ENCODE measurements at regions not wholly inside any gene's neighbourhood (a gene's known extent, or its start where the extent isn't known, plus 50 kb on each side); places are given as distances from the start of the nearest gene placed in this dataset.
"Not testable (repeated sequence)": the region's sequence is repeated elsewhere in the genome, so short reads cannot be mapped to it uniquely, and the experiment has no call there.

DNA sequence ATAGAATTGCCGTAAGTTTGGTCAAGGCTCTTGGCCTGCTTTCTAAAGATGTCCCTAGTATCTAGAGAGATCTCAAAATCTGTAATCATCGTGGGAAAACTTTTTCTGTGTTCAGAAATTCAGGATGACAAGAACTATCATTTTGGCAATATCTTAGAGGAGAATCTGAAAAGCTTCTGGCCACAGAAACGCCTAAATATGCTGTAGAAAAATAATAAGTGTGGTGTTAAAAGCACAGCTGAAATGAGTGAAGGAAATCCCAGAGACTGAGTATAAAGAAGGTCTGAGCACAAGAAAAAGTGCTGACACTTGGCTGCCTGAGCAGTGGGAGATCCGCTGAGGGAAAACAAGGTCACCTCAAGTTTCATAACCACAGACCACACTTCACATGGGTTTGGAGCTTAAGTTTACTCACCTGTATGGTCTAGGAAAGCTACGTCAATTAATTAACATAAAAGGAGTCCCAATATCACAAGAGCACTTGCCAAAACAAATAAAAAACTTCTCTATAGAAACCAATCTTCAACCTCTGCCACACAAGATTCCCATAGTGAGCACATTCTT lies 235.2 kb upstream of the IRF2BP2 start:
- DNase-seq (ENCODE audit: low read depth), result peak; percentile 58

DNA sequence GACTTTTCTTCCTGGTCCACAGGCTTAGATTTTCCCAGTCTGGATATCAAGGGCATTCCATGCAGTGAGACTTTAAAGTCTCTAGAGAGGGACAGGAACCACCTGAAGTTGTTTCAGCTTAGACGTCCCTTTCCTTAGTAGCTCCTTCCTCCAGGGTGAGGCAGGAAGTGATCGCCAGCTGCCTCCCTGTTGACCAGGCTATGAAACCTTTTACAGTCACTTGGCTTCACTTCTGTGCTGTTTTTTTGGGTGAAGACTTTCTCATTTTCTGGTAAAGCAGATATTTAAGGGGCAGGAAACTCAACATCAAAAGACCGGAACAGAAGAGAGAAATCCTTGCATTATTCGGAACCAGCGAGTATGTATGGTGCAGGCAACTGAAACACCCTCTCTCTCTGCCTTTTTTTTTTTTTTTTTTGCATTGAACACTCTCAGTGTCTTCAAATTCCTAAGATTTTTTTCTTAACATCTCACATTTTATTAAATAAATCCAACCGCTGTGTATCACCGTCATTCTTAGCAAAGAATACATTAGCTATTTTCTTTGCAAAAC lies 234.6 kb upstream of the IRF2BP2 start:
- no peak for DNase-seq (ENCODE audit: low read depth)

DNA sequence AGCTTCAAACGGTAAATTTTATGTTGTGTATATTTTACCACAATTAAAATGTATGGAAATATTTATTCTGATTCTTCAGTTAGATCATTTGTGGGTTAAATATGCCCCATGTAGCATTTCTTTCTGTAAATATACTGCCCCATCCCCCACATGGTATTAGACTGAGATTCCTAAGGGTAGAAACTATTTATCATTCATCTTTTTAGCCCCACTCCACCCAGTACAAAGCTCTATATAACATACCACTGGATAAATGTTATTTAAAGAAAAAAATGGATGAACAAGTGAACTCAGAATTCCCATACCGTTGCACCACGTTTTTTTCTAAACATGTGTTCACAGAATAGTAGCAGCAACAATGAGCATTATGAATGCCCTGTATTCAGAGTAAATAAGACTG lies 234.0 kb upstream of the IRF2BP2 start:
- no peak for DNase-seq (ENCODE audit: low read depth)

DNA sequence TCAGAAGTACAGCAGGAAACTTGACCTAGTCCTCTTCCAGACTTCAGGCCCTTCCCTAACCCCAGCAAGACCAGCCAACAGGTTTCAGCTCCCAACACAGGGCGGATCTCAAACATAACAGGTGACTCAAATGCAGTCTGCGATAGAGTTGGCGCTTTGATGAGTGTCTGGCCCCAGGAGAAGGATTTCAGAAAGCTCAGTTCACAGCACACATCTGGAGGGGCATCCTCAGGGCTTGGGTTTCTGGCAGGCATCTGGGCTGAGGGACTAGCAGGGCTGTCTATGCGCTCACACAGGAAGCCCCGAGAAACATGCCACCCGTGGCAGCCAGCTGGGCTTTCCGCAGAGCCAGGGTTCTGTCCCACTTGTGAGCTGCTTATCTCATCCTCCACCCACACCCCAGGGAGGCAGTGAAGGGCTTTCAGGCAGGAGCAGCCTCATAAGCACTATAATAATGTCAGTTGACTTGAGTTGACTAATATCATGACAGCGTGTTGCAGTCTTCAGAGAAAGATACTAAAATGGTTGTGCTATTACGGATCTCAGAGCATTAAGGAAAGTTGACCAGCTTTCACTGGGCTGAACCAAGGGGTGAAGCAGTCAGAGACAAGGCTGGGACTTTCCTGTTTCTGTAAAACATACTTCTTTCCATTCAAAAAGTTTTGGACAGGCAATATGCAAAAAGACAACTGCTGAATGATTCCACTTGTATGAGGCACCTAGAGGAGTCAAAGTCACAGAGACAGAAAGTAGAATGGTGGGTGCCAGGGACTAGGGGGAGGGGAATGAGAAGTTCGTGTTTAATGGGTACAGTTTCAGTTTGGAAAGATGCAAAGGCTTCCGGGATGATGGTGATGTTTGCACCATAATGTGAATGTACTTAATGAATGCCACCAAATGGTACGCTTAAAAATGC lies 233.0 kb upstream of the IRF2BP2 start:
- no peak for DNase-seq (ENCODE audit: low read depth)

DNA sequence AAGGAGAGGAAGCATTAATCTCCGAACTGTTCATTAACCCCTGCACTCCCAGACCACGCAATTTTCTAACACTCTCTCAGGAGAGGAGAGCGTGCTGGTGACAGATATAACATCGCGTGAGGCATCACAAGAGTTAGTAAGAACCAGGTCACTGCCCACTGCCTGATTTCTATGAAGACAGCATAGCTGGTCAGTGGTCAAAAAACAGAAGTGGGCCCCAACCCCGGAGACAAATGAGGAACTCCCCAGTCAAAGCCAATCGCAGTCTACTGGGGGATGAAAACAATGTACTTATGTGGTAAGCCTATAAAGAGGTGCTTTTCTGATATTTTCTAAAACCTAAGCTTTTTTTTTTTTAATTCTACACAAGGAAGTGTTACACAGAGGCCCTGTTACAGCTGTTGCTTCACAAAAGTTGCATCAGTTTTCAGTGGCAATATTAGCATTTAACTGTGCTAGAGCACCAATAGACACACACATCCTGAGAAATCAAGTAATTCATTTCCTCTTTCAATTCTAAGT lies 231.8 kb upstream of the IRF2BP2 start:
- DNase-seq (ENCODE audit: low read depth), result peak; percentile 22

DNA sequence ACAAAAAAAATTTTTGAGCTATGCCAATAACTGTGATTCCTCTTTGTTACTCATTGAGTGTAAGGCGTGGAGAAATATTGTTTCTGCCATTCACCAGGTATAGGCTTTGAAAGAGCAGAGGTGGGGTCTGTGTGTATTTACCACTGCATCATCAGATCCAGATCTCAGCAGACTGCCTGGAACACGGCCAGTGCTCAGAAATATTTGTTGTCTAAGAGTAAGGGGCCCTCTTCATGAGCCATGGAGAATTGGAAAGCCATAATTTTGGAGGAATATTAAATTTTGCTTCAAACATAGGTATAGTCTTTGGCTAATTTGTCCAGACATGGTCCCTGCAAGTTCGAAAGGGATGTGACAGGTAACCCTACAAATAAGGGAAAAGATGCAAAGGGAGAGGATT lies 231.3 kb upstream of the IRF2BP2 start:
- no peak for DNase-seq (ENCODE audit: low read depth)

DNA sequence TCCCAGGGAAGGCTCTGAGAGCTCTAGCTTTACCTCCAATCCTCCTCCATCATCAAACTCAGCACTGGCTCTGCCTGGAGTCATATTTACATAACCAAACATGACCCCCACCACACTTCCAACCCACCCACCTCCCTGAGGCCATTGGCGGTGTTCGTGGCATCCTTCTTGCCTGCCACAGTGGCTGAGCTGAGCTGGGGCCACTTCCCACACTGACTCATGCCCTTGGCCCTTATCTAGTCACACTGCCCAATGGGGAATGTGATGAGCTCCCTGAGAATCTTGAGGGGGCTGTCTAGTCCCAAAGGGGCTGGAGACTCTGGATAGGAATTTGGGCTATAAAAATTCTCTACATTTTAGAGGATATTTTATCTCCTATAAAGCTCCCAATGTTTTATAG lies 230.9 kb upstream of the IRF2BP2 start:
- peak; percentile 18 for DNase-seq (ENCODE audit: low read depth)

DNA sequence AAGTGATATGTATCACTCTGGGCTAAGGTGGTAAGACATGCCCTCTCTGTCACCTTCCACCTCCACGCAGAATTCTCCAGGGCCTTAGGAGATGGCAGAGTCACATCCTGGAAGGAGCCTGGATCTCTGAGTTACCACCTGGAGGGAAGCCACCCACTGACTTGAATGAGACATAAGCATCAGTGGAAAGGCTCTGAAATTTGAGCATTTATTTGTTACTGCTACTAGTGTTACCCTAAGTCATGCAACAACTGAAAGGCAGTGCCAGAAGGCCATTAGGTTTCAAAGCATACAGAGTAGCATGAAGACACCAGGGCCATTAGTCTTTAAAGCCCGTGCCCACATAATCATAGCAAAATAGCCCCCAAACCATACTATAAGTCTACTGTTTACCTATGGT lies 230.3 kb upstream of the IRF2BP2 start:
- DNase-seq (ENCODE audit: low read depth), result no peak

DNA sequence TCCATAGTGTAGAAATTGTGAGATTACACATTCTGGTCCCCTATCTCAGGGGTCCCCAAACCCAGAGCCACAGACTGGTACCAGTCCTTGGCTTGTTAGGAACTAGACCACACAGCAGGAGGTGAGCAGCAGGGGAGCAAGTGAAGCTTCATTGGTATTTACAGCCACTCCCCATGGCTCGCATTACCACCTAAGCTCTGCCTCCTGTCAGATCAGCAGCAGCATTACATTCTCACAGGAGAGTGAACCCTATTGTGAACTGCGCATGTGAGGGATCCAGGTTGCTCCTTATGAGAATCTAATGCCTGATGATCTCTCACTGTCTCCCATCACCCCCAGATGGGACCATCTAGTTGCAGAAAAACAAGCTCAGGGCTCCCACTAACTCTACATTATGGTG lies 229.7 kb upstream of the IRF2BP2 start:
- DNase-seq (ENCODE audit: low read depth), result peak; percentile 29

DNA sequence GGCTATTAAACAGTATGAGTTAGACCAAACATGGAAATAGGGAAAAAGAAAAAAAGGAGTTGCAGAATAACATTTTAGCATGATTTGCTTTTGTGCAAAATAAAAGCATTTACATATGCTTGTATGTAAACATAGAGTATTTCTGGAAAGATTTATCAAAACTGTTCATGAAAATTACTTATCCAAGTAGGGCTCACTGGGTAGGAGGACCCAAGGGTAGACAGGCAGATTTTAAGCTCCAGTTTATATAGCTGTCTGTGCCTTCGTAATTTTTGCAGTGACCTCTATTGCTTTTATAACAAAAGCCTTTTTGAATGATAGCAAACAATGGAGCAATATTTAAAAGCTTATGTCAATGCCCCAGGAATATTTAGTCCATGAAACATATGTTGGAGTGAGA lies 228.8 kb upstream of the IRF2BP2 start:
- DNase-seq (ENCODE audit: low read depth), result no peak

DNA sequence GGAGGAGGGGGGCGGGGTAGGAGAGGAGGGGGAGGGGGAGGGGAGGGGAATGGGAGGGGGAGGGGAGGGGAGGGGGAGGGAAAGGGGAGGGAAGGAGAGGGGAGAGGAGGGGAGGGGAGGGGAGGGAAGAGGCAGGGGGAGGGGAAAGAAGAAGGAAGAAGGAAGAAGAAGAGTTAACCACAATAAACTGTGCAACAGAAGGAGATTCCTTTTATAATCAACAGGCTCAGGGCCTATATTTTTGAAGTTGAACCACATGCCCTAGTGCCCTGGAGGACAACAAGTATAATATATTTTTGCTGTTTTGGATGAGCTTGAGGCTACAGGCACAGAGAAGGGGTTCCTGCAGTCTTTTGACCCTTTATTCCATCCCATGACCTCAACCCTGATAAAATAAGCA lies 228.2 kb upstream of the IRF2BP2 start:
- DNase-seq (ENCODE audit: low read depth), result no peak

DNA sequence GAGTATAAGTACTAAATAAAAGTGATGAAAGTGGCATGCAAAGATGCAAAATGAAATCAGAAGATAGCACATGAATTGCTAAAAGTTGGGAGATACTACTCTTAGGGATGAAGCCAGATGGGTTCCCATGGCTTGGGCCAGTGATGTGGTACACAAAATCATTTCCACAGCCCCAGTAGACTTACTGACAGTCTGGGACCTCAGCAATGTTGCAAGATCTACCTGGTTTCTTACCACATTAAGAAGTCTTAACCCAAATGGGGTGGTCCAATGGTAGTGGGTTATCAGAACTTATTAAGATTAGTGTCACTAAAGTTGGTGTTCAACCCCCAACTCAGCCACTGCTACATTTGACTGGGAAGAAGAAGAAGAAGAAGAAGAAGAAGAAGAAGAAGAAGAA lies 227.7 kb upstream of the IRF2BP2 start:
- no peak for DNase-seq (ENCODE audit: low read depth)

DNA sequence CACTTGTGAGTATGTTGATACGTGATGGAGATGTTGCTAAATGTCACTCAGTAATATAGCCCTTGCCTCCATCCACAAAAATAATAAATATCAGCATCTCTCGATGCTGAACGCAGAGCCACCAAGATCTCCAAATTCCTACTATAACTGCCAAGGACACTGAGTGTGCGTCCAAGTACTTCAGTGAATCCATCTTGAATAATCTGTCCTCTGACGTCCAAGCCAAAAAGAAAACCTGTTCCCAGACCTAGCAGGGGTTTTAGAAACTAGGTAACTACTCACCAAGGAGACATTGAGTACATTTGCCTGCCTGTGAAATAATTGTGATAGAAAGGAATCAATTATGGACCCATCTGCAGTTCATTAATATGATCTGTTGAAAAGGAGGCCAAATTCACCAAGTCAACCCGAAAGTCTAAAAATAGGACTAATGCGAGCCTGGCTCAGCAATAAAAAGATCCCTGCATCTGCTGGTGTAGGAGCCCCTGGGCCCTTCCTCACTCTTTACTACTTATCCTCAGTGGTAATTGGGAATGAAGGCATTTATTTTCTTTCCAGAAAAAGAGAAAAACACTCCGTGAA lies 226.9 kb upstream of the IRF2BP2 start:
- no peak for DNase-seq (ENCODE audit: low read depth)

DNA sequence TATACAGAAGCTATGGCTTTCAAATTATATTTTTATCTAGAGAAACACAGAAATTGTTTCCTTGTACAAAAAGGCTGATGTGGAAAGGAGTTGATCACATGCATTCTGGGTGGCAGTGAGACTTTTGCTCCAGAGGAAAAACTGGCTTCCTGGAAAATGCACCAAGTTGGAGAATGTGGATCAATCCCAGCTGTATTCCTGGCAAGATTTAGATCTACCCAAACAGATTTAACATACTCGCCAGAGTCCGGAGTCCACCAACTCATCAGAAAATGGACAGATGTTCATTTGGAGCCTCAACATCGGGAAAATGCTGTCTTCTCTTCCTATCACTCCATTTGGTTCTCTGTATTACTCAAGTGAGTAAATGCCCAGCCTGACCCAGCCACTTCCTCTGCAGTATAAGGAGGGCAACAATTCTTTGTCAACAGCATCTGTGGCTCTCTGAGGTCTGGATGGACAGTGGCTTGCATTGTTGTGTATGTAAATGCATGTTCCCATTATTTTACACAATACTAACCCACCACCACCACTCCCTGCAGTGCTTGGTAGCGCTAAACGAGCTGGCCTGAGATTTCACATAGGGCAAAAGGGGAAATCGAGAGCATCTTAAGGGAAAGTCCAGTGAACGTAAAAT lies 226.2 kb upstream of the IRF2BP2 start:
- DNase-seq (ENCODE audit: low read depth), result no peak

DNA sequence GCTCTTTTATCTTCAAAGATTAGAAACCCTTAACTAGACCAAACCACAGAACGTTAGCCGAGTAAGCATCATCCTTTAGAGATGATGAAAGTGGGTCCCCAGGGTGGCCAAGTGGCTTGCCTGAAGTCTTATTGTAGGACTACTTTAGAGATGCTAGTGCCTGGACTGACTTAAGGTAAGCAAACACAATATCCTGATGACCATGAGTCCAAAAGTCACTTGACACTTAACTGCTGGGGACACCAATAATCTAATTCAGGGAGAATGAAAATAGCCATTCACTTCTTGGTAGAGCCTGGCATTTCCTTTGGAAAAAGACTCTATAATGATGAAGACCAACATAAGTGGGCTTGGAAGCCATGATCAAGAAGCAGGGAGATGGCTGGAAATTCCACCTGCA lies 225.3 kb upstream of the IRF2BP2 start:
- DNase-seq (ENCODE audit: low read depth), result no peak

DNA sequence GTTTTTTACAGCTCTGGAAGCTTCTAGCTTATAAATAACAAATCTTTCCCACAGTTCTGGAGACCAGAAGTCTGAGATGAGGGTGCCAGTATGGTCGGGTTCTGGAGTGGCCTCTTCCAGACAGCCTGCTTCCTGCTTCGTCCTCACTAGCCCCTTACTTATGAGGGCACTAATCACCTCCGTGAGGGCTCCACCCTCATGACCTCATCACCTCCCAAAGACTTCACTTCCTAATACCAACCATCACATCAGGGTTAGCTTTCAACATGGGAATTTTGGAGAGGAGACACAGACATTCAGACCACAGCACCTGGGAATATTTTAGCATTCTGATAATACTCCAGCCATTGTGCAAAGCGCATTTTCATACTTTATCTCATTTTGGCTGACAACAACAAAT lies 223.7 kb upstream of the IRF2BP2 start:
- DNase-seq (ENCODE audit: low read depth), result no peak

DNA sequence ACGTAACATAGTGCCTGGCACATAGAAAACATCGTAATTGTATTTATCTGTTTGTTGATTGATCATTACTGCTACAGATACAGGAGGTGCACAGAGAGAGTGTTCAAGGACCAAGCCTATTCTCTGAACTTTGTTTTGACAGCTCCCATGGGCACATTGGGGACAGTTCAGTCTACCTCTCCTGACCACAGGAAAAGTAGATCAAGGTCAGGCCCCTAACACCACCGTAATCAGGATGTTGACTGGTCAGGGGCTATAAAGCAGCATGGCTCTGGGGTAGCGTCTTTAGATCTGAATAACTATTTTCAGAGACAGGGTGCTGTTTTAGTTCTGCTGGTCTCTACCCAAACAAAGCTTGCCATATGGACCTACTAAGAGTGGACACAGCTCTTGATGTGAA lies 223.1 kb upstream of the IRF2BP2 start:
- DNase-seq (ENCODE audit: low read depth), result no peak

DNA sequence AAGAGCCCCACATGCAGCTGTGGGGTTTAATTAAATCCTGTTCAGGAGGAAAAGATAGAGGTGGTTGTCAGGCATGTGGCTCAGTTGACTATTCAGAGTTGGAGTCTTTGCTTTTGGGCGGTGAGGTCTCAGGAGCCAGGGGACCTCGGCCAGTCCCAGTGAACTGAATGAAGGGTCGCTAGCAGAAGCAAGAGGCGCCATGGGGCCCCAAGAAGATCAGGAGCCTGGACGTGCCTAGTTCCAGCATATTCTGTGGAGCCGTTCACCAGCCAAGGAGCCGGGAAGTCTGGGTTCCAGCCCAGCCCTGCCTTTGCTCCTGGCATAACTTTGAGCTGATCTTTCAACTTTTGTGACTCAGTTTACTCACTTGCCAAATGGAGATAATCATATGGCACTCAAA lies 217.7 kb upstream of the IRF2BP2 start:
- no peak for DNase-seq (ENCODE audit: low read depth)

DNA sequence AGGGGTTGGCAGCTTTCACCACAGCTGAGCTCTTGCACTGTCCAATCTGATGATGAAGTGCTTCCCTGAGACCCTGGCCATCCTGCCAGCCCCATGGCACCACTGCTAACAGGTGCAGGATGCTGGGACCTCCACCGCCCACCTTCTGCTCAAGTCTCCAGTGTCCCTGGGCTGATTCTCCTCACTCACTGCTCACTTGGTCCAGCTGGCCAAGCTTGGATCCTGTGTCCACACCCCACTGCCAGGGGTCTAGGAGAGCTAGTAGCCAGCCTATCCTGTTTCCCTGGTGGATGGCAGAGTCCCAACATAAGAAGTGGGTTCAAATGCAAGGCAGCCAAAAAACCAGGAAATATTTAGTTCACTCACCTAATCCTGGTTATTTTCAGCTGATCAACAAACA lies 217.2 kb upstream of the IRF2BP2 start:
- DNase-seq (ENCODE audit: low read depth), result no peak

DNA sequence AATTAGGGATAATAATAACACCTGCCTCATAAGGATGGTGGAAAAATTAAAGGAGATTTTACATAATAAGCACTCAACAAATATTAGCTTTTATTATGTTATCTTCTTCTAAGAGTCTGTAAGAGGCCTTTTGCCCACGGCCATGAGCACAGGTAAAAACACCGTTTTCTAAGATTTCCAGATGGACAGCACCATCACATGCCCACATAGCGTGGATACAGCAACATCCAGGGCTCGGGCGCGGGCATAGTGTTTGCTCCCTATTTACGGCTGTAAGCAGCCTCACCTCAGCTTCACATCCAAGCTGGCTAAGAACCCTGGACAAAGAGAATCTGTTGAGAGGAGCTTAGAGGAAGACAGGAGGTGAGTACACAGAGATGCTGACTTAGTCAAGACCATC lies 216.4 kb upstream of the IRF2BP2 start:
- DNase-seq (ENCODE audit: low read depth), result no peak

DNA sequence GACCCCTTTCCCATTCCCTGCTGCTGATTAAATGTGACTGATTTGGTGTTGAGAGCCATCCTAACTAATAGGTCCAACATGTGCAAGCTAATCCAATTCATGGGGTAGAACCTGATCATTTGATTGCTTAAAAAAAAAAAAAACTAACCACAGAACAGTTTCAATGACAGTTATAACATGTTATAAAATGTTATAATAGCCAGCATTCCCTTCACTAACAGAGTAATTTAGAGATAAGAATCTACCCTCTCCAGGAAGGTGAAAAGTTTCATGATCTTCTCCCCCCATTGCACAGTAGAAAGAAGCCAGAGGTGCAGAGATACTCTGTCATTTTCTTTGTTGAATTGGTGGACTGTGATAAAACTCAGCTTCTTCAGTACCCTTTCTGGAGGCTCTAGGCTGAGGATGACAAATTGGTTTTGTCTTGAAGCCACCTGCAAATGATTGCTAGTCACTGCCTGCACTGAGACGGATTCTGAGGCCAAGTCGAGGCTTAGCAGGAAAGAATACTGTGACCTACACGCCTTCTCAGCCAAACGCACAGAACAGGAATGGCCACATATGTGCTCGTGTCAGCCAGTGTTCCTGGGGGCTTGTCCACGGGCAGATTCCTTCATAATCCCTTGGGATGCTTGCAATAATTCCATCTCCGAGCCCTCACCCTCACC lies 215.7 kb upstream of the IRF2BP2 start:
- no peak for DNase-seq (ENCODE audit: low read depth)

DNA sequence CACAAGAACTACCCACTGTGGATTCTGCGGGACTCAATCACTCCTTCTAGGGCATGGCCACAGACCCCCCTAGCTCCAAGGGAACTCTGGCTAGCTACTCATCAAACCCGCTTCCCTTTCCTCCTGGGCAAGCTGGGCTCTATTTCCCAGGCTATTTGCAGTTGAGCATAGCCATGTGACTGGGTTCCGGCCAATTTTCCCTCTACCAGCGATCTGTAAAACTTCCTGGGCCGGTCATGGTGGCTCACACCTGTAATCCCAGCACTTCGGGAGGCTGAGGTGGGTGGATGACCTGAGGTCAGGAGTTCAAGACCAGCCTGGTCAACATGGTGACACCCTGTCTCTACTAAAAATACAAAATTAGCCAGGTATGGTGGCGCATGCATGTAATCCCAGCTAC lies 214.9 kb upstream of the IRF2BP2 start:
- not testable (repeated sequence) for DNase-seq (ENCODE audit: low read depth)
